H9 (cell line): ENCODE measurements at regions not wholly inside any gene's neighbourhood (a gene's known extent, or its start where the extent isn't known, plus 50 kb on each side); places are given as distances from the start of the nearest gene placed in this dataset.

Experiments used
- DNase-seq: peaks from one replicate; pipeline ENCODE4 v3.0.0-alpha.2; 2017
- H2AFZ ChIP-seq: one replicate; pipeline ENCODE4 v1.6.1; 2013; ENCODE audit warnings: mild to moderate bottlenecking, low read length, control low read depth, moderate library complexity
- H2AK5ac ChIP-seq: 2 replicates; pipeline ENCODE4 v1.6.1; 2013; ENCODE audit warnings: low read length, control low read depth, mixed read lengths; ENCODE audit not compliant: insufficient read length
- H2BK120ac ChIP-seq: one replicate; pipeline ENCODE4 v1.6.1; 2013; ENCODE audit warnings: low read depth, mild to moderate bottlenecking, low read length, control low read depth, inconsistent platforms; ENCODE audit not compliant: poor library complexity, severe bottlenecking
- H2BK12ac ChIP-seq: 2 replicates; pipeline ENCODE4 v1.6.1; 2013; ENCODE audit warnings: low read length, control low read depth, mixed read lengths, low read depth; ENCODE audit not compliant: insufficient read length
- H2BK15ac ChIP-seq: 2 replicates; pipeline ENCODE4 v1.6.1; 2013; ENCODE audit warnings: low read depth, low read length, control low read depth
- H2BK20ac ChIP-seq: one replicate; pipeline ENCODE4 v1.6.1; 2013; ENCODE audit warnings: low read depth, mild to moderate bottlenecking, low read length, control low read depth, inconsistent platforms; ENCODE audit not compliant: poor library complexity, severe bottlenecking
- H2BK5ac ChIP-seq: 2 replicates; pipeline ENCODE4 v1.6.1; 2013; ENCODE audit warnings: low read length, control low read depth, mixed read lengths; ENCODE audit not compliant: insufficient read length
- H3K14ac ChIP-seq: 2 replicates; pipeline ENCODE4 v1.6.1; 2013; ENCODE audit warnings: low read length, control low read depth; ENCODE audit not compliant: insufficient read depth
- H3K18ac ChIP-seq: 2 replicates; pipeline ENCODE4 v1.6.1; 2013; ENCODE audit warnings: low read depth, mild to moderate bottlenecking, mixed read lengths, low read length, control low read depth; ENCODE audit not compliant: insufficient read length
- H3K23ac ChIP-seq: 2 replicates; pipeline ENCODE4 v1.6.1; 2013; ENCODE audit warnings: low read length, control low read depth, mixed read lengths, low read depth; ENCODE audit not compliant: insufficient read length
- H3K23me2 ChIP-seq: 2 replicates; pipeline ENCODE4 v1.6.1; 2013; ENCODE audit warnings: low read depth, mild to moderate bottlenecking, mixed read lengths, low read length, control low read depth; ENCODE audit not compliant: insufficient read length, poor library complexity, severe bottlenecking
- H3K27ac ChIP-seq: 2 replicates; pipeline ENCODE4 v1.5.1; 2013; ENCODE audit warnings: low read length, control low read depth, mixed read lengths, low read depth; ENCODE audit not compliant: insufficient read length
- H3K27me3 ChIP-seq: 2 replicates; pipeline ENCODE4 v1.6.1; 2013; ENCODE audit warnings: low read length, control low read depth, inconsistent platforms; ENCODE audit not compliant: insufficient read depth
- H3K4ac ChIP-seq: 2 replicates; pipeline ENCODE4 v1.6.1; 2013; ENCODE audit warnings: low read depth, mild to moderate bottlenecking, control low read depth, inconsistent platforms, low read length, moderate library complexity
- H3K4me1 ChIP-seq: 2 replicates; pipeline ENCODE4 v1.6.1; 2013; ENCODE audit warnings: low read length, control low read depth, inconsistent platforms; ENCODE audit not compliant: insufficient read depth
- H3K4me2 ChIP-seq: 2 replicates; pipeline ENCODE4 v1.6.1; 2013; ENCODE audit warnings: low read length, control low read depth, mixed read lengths; ENCODE audit not compliant: insufficient read length, insufficient read depth
- H3K56ac ChIP-seq: 2 replicates; pipeline ENCODE4 v1.6.1; 2013; ENCODE audit warnings: low read depth, mild to moderate bottlenecking, mixed read lengths, low read length, control low read depth; ENCODE audit not compliant: insufficient read length
- H3K79me1 ChIP-seq: 2 replicates; pipeline ENCODE4 v1.6.1; 2013; ENCODE audit warnings: low read depth, mild to moderate bottlenecking, moderate library complexity, low read length, control low read depth, inconsistent platforms; ENCODE audit not compliant: insufficient read depth, poor library complexity, severe bottlenecking
- H3K79me2 ChIP-seq: 2 replicates; pipeline ENCODE4 v1.6.1; 2013; ENCODE audit warnings: low read length, control low read depth, inconsistent platforms; ENCODE audit not compliant: insufficient read depth
- H3K9ac ChIP-seq: 2 replicates; pipeline ENCODE4 v1.6.1; 2013; ENCODE audit warnings: low read length, control low read depth, mixed read lengths; ENCODE audit not compliant: insufficient read length; ENCODE audit errors: extremely low read depth
- H3K9me3 ChIP-seq: one replicate; pipeline ENCODE4 v1.6.1; 2013; ENCODE audit warnings: low read depth, low read length, inconsistent platforms; ENCODE audit not compliant: control insufficient read depth
- H3T11ph ChIP-seq: one replicate; pipeline ENCODE4 v1.6.1; 2013; ENCODE audit warnings: mild to moderate bottlenecking, low read length, control low read depth, inconsistent platforms
- H4K20me1 ChIP-seq: one replicate; pipeline ENCODE4 v1.6.1; 2013; ENCODE audit not compliant: control insufficient read depth, insufficient read length, insufficient read depth
- H4K5ac ChIP-seq: 2 replicates; pipeline ENCODE4 v1.6.1; 2013; ENCODE audit warnings: low read depth, mild to moderate bottlenecking, mixed read lengths, low read length, control low read depth; ENCODE audit not compliant: insufficient read length
- H4K8ac ChIP-seq: replicated peaks from 2 replicates; pipeline ENCODE4 v1.6.1; 2013; ENCODE audit warnings: low read length, control low read depth, mixed read lengths, low read depth; ENCODE audit not compliant: insufficient read length
- H4K91ac ChIP-seq: 2 replicates; pipeline ENCODE4 v1.6.1; 2013; ENCODE audit warnings: low read depth, mild to moderate bottlenecking, moderate library complexity, mixed read lengths, low read length, control low read depth; ENCODE audit not compliant: insufficient read length
- H3K27ac Mint-ChIP-seq, 3 experiments: 2 replicates in 2 of 3; 3 replicates in 1 of 3; pipeline ENCODE4 v1.8.0; 2020 to 2021; ENCODE audit warnings: mixed read lengths in 3 of 3, mild to moderate bottlenecking in 1 of 3, moderate library complexity in 1 of 3
- H3K27me3 Mint-ChIP-seq: 2 replicates; pipeline ENCODE4 v1.8.0; 2021; ENCODE audit warnings: low read depth, mild to moderate bottlenecking, moderate library complexity, mixed read lengths
- H3K36me3 Mint-ChIP-seq, 3 experiments: 2 replicates in 2 of 3; 3 replicates in 1 of 3; pipeline ENCODE4 v1.8.0; 2020 to 2021; ENCODE audit warnings: low read depth in 3 of 3, mixed read lengths in 3 of 3; ENCODE audit not compliant: insufficient read depth in 1 of 3
- H3K4me1 Mint-ChIP-seq, 2 experiments: 2 replicates each; pipeline ENCODE4 v1.8.0; 2020; ENCODE audit warnings: mixed read lengths in 2 of 2
- H3K4me3 Mint-ChIP-seq, 2 experiments: 2 replicates in 1 of 2; 3 replicates in 1 of 2; pipeline ENCODE4 v1.8.0; 2020 to 2021; ENCODE audit warnings: mild to moderate bottlenecking in 2 of 2, mixed read lengths in 2 of 2, moderate library complexity in 1 of 2
- H3K9me3 Mint-ChIP-seq, 2 experiments: 2 replicates in 1 of 2; 3 replicates in 1 of 2; pipeline ENCODE4 v1.8.0; 2020; ENCODE audit warnings: mild to moderate bottlenecking in 2 of 2, mixed read lengths in 2 of 2, moderate library complexity in 1 of 2
- CTCF ChIP-seq: fragments of 200-600 bp; sonication (generic); conservative IDR thresholded peaks from 3 replicates; pipeline ENCODE4 v1.8.0; 2021; ENCODE audit warnings: antibody characterized with exemption, mild to moderate bottlenecking
- WGBS: extraction: QIAGEN DNeasy Blood & Tissue Kit; methylation state at CpG from one replicate; pipeline ENCODE4 v1.1.7; 2013; ENCODE audit warnings: missing lambda C conversion rate, low lambda C conversion rate, mixed read lengths; ENCODE audit not compliant: insufficient read length; ENCODE audit errors: extremely low coverage; 5-methylcytosine and 5-hydroxymethylcytosine counted together

DNA sequence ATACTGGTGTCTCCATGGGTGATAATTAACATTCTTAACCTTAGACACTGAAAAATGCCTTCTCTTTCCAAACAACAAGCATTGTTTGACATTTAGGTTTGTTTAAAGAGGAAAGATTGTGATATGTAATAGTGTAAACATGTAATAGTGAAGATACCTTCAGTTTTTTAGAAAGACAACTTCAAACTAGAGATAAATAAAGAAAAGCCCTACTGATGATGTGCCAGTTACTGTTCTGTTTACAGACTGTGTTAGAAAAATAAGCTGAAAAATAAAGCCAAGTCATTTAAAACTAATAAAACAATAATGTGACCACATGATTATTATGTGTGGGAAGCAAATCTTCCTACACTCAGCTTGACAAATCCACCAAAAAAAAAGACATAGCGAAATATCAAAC lies 2035.3 kb upstream of the TENM3 start:
- Histone ChIP-seq H3K18ac (no peak overlapping the region), H2AK5ac (no peak overlapping the region), H3K4me1 (no peaks in the 10 kb centered on the region), H2AFZ (no peak overlapping the region), H3T11ph (no peak overlapping the region), H3K79me1 (no peaks in the 10 kb centered on the region), H3K27me3 (no peaks in the 10 kb centered on the region), H3K4ac (no peak overlapping the region), H4K5ac (no peak overlapping the region), H3K23me2 (no peaks in the 10 kb centered on the region), H3K9me3 (no peaks in the 10 kb centered on the region), H3K4me2 (no peak overlapping the region), H3K56ac (no peak overlapping the region), H2BK120ac (no peak overlapping the region), H3K14ac (no peak overlapping the region), H2BK5ac (no peak overlapping the region), H4K8ac (no peak overlapping the region), H3K9ac (no peak overlapping the region), H2BK12ac (no peak overlapping the region), H2BK15ac (no peak overlapping the region), H3K23ac (no peak overlapping the region), H3K79me2 (no peaks in the 10 kb centered on the region), H4K20me1 (no peaks in the 10 kb centered on the region), H4K91ac (no peak overlapping the region), H2BK20ac (no peak overlapping the region), H3K27ac (no peak overlapping the region)
- H3K9me3 Mint-ChIP-seq = no peaks in the 10 kb centered on the region
- WGBS = no CpG with 5 or more reads among the region's 1 CpG
- H3K27ac Mint-ChIP-seq = no peak overlapping the region; a peak in 1 of 7 replicates
- no peaks in the 10 kb centered on the region for H3K27me3 Mint-ChIP-seq
- DNase-seq = no peak
- peaks cover 6 to 8% of the 10 kb centered on the region in 2 experiments; a peak in 3 of 4 replicates for H3K4me1 Mint-ChIP-seq
- H3K36me3 Mint-ChIP-seq = no peaks in the 10 kb centered on the region
- no peak for TF ChIP-seq CTCF
- H3K4me3 Mint-ChIP-seq = no peak overlapping the region
